Transverse colon (tissue), 4 donors: ENCODE measurements at regions not wholly inside any gene's neighbourhood (a gene's known extent, or its start where the extent isn't known, plus 50 kb on each side); places are given as distances from the start of the nearest gene placed in this dataset.

Source experiments
- CTCF ChIP-seq, 5 experiments: fragments of 200-600 bp in 3 of 5; fragments of 450-650 bp in 2 of 5; sonication (generic) in 3 of 5; IDR thresholded peaks; 1 replicate in 2 of 5; 2 replicates in 3 of 5; pipeline ENCODE4 v1.5.1; 2016 to 2017; ENCODE audit warnings: antibody characterized with exemption in 5 of 5, inconsistent platforms in 3 of 5, mild to moderate bottlenecking in 2 of 5, moderate library complexity in 1 of 5
- EP300 ChIP-seq: sonication (generic); formaldehyde crosslinking; IDR thresholded peaks from one replicate; pipeline ENCODE4 v1.6.1; 2017; ENCODE audit warnings: antibody characterized with exemption, low read depth
- POLR2A ChIP-seq: fragments of 450-650 bp; IDR thresholded peaks from one replicate; pipeline ENCODE4 v1.6.1; 2016; ENCODE audit warnings: antibody characterized with exemption, mild to moderate bottlenecking, moderate library complexity
- POLR2AphosphoS5 ChIP-seq, 3 donors: sonication (generic); formaldehyde crosslinking; IDR thresholded peaks; one replicate each; pipeline ENCODE4 v1.6.1; 2016; ENCODE audit warnings: antibody characterized with exemption in 3 of 3

GRCh38 chr2:147222506-147222905 is 622.3 kb upstream of the ACVR2A start:
- TF ChIP-seq POLR2A (no peak), CTCF (IDR thresholded peaks at IDR 0.05) (no peak), EP300 (no peak), POLR2AphosphoS5 (IDR thresholded peaks at IDR 0.05) (no peak)
